ENCODE measurements at regions not wholly inside any gene's neighbourhood (a gene's known extent, or its start where the extent isn't known, plus 50 kb on each side); places are given as distances from the start of the nearest gene placed in this dataset.
A peak's percentile ranks its signal among the peaks of the same experiment; 100 is the strongest.

GRCh38 chr18:55116863-55117262 is 157.6 kb upstream of the CCDC68 start:
- no peak overlapping the region for H3K4me3 ChIP-seq (ENCODE audit: low read depth, low read length)
- in situ Hi-C loops (cut with HindIII; ENCODE audit: low sequenced_read_pairs) = no loop called here
- TF ChIP-seq, protein P1, sequence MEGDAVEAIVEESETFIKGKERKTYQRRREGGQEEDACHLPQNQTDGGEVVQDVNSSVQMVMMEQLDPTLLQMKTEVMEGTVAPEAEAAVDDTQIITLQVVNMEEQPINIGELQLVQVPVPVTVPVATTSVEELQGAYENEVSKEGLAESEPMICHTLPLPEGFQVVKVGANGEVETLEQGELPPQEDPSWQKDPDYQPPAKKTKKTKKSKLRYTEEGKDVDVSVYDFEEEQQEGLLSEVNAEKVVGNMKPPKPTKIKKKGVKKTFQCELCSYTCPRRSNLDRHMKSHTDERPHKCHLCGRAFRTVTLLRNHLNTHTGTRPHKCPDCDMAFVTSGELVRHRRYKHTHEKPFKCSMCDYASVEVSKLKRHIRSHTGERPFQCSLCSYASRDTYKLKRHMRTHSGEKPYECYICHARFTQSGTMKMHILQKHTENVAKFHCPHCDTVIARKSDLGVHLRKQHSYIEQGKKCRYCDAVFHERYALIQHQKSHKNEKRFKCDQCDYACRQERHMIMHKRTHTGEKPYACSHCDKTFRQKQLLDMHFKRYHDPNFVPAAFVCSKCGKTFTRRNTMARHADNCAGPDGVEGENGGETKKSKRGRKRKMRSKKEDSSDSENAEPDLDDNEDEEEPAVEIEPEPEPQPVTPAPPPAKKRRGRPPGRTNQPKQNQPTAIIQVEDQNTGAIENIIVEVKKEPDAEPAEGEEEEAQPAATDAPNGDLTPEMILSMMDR (IDR thresholded peaks at IDR 0.05; ENCODE audit: low read depth, low read length) = no peak
- DNase-seq (ENCODE audit: low read depth, low spot score) = no peak

- TF ChIP-seq, protein P1 (IDR thresholded peaks at IDR 0.05; ENCODE audit: low read depth, low read length) = no peak
- no peak overlapping the region for H3K4me3 ChIP-seq (ENCODE audit: low read depth, low read length)
- in situ Hi-C loops (cut with HindIII; ENCODE audit: low sequenced_read_pairs) = no loop called here
- no peak for DNase-seq (ENCODE audit: low read depth, low spot score)
Measured at GRCh38 chr18:55115606-55116005, 156.3 kb upstream of the CCDC68 start.

- no peak overlapping the region for H3K4me3 ChIP-seq (ENCODE audit: low read depth, low read length)
- no peak for DNase-seq (ENCODE audit: low read depth, low spot score)
- TF ChIP-seq, protein P1 (IDR thresholded peaks at IDR 0.05; ENCODE audit: low read depth, low read length) = no peak
- in situ Hi-C loops (cut with HindIII; ENCODE audit: low sequenced_read_pairs) = no loop called here
Measured at GRCh38 chr18:55114876-55115275, 155.6 kb upstream of the CCDC68 start.

DNA sequence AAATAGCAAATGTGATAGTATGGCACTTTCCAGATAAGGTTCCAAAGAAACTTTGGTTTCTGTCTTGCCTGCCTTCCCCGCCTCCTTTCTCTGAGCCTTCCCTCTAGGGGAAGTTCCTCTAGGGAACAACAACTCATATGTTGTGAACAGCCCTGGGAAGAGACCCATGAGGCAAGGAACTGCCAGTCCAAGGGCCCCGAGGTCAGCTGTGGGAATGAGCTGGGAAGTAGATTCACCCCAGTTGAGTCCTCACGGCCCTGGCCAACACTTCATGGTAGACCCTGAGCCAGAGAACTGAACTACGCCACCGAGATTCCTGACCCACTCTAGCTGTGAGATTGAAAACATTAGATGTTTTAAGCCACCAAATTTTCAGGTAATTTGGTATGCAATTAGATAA is 154.5 kb upstream of the CCDC68 start:
- H3K4me3 ChIP-seq (ENCODE audit: low read depth, low read length) = no peak overlapping the region
- no peak for DNase-seq (ENCODE audit: low read depth, low spot score)
- TF ChIP-seq, protein P1 (IDR thresholded peaks at IDR 0.05; ENCODE audit: low read depth, low read length) = no peak
- in situ Hi-C loops (cut with HindIII; ENCODE audit: low sequenced_read_pairs) = no loop called here

DNA sequence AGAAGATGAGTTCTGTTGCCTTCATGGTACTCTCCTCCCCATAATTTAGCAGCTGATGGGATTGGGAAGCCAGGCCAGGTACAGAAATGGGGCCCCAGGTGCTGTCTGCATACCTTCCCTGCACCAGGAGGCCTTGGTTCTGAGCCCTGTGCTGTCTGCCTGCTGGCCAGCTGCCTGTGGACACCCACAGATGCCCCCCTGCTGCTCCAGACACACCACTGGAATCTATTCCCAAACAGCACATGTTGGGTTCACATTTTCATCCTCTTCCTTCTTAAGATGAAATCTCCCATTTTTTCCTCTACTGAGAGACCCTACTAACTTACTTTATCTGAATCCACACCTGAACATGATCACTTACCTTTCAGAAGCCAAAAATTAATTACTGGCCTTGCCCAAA is 152.0 kb upstream of the CCDC68 start:
- in situ Hi-C loops (cut with HindIII; ENCODE audit: low sequenced_read_pairs) = no loop called here

DNA sequence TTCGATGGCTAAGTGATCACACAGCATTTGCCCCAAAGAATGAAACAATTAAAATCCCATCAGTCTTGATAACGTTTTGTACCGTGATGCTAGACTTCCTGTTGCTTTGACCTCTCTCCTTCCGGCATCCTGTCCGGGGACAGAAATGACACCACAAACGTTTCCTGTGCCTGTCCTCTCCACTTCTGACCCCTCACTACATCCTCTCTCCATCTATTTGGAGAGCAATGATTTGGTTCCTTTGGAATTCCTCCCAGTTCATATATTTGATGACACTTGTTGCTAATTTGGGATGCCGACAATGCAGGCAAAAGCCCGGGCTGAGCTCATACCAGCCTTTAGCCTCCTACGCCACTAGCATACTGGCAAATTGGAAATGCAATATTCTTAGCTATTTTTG is 151.2 kb upstream of the CCDC68 start:
- in situ Hi-C loops (cut with HindIII; ENCODE audit: low sequenced_read_pairs) = no loop called here
- no peak overlapping the region for H3K4me3 ChIP-seq (ENCODE audit: low read depth, low read length)
- TF ChIP-seq, protein P1 (IDR thresholded peaks at IDR 0.05; ENCODE audit: low read depth, low read length) = no peak
- DNase-seq (ENCODE audit: low read depth, low spot score) = no peak

More for the DNA sequence above, 152.0 kb upstream of the CCDC68 start:
- DNase-seq (ENCODE audit: low read depth, low spot score) = peak; percentile 55
- TF ChIP-seq, protein P1 (IDR thresholded peaks at IDR 0.05; ENCODE audit: low read depth, low read length) = no peak
- no peak overlapping the region for H3K4me3 ChIP-seq (ENCODE audit: low read depth, low read length)
